OCI-LY7 (cell line): ENCODE measurements at regions not wholly inside any gene's neighbourhood (a gene's known extent, or its start where the extent isn't known, plus 50 kb on each side); places are given as distances from the start of the nearest gene placed in this dataset.

Experiments used
- BruUV-seq: library from RNA; stranded (reverse); fragments of 400-500 nt; replicated peaks from 2 replicates; lab custom pipeline; 2021; lab: Mats Ljungman, UMichigan
- CTCF ChIA-PET: fragments of 300-600 bp; sonication (Branson Sonifier 250); formaldehyde crosslinking; loops from one replicate; lab custom pipeline; 2022; ENCODE audit warnings: antibody characterized with exemption; ENCODE audit not compliant: unreplicated experiment; lab: Charles Lee
- POLR2A ChIA-PET: fragments of 300-600 bp; sonication (Branson Sonifier 250); formaldehyde crosslinking; loops from one replicate; lab custom pipeline; 2022; ENCODE audit warnings: antibody characterized with exemption; lab: Charles Lee
- DNase-seq: peaks from one replicate; pipeline ENCODE4 v3.0.0-alpha.2; 2015; ENCODE audit warnings: low spot score
- H2AFZ ChIP-seq: fragments of 200-600 bp; sonication (generic), shearing (Covaris generic); 2 replicates; pipeline ENCODE4 v1.6.1; 2014; ENCODE audit warnings: mild to moderate bottlenecking, antibody characterized with exemption, low read length, moderate library complexity
- H3K27ac ChIP-seq: fragments of 200-600 bp; sonication (generic); 2 replicates; pipeline ENCODE4 v1.5.1; 2014; ENCODE audit warnings: mixed run types, low read depth, mild to moderate bottlenecking, moderate library complexity, low read length, inconsistent platforms; ENCODE audit not compliant: poor library complexity, severe bottlenecking
- H3K36me3 ChIP-seq: fragments of 200-600 bp; sonication (generic); 2 replicates; pipeline ENCODE4 v1.6.1; 2014; ENCODE audit warnings: mild to moderate bottlenecking, antibody characterized with exemption, low read length, moderate library complexity, mixed read lengths; ENCODE audit not compliant: insufficient read depth
- H3K4me1 ChIP-seq: fragments of 200-600 bp; sonication (generic); 2 replicates; pipeline ENCODE4 v1.5.1; 2014; ENCODE audit warnings: mild to moderate bottlenecking, low read length; ENCODE audit not compliant: insufficient read depth, poor library complexity, severe bottlenecking
- H3K4me2 ChIP-seq: fragments of 200-600 bp; sonication (generic); 2 replicates; pipeline ENCODE4 v1.6.1; 2014; ENCODE audit warnings: mild to moderate bottlenecking, low read length
- H3K4me3 ChIP-seq: fragments of 200-600 bp; sonication (generic); 2 replicates; pipeline ENCODE4 v1.5.1; 2014; ENCODE audit warnings: mild to moderate bottlenecking, low read depth, low read length; ENCODE audit not compliant: poor library complexity, severe bottlenecking
- H3K79me2 ChIP-seq: fragments of 200-600 bp; sonication (generic); 2 replicates; pipeline ENCODE4 v1.6.1; 2016; ENCODE audit warnings: low read depth, mild to moderate bottlenecking, low read length, moderate library complexity, mixed read lengths; ENCODE audit not compliant: insufficient read depth
- H3K9me2 ChIP-seq: fragments of 200-600 bp; sonication (generic); 2 replicates; pipeline ENCODE4 v1.6.1; 2016; ENCODE audit warnings: mild to moderate bottlenecking, low read length, mixed read lengths; ENCODE audit not compliant: insufficient read depth
- H3K9me3 ChIP-seq: fragments of 200-600 bp; sonication (generic); 2 replicates; pipeline ENCODE4 v1.6.1; 2014; ENCODE audit warnings: mild to moderate bottlenecking, mixed run types, low read length, mixed read lengths
- H4K20me1 ChIP-seq: fragments of 200-600 bp; sonication (generic); 2 replicates; pipeline ENCODE4 v1.6.1; 2014; ENCODE audit warnings: mild to moderate bottlenecking, antibody characterized with exemption, low read length, moderate library complexity, mixed read lengths; ENCODE audit not compliant: insufficient read depth
- EZH2phosphoT487 ChIP-seq: fragments of 200-600 bp; sonication (generic); IDR thresholded peaks from 2 replicates; pipeline ENCODE4 v1.6.1; 2018; ENCODE audit warnings: low read depth, borderline replicate concordance, mild to moderate bottlenecking, mixed run types, antibody characterized with exemption, low read length, moderate library complexity, mixed read lengths
- intact Hi-C: fragments of 100-400 bp; cut with micrococcal nuclease; formaldehyde crosslinking; loops from one replicate; pipeline ENCODE4 v1.10.0; 2022; ENCODE audit not compliant: unreplicated experiment
- TF ChIP-seq, protein P1 (sequence below): fragments of 200-600 bp; sonication (generic); conservative IDR thresholded peaks from 2 replicates; pipeline ENCODE4 v1.5.1; 2014; ENCODE audit warnings: mild to moderate bottlenecking, antibody characterized with exemption, low read length, moderate library complexity, mixed read lengths

DNA sequence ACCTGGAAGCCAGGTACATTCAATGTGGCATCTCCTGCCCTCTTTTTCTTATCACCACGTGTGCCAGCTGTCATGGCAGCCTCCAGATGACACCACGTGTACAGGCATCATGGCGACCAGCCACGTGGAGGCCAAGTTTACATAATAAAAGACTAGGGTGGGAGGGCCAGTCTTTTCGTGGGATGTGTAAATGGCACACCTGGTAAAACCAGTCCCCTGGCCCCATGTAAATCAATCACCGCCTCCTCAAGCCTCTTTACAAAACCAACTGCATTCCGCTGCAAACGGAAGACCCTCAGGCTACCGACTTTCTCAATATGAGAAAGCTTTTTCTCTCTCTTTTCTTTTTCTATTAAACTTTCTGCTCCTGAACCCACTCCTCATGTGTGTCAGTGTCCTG is 65.1 kb upstream of the PHF14 start:
- Histone ChIP-seq H3K4me1 (no peaks in the 10 kb centered on the region), H3K9me3 (peaks cover 12% of the 10 kb centered on the region; the same call in 1 of the 2 replicates), H3K36me3 (no peaks in the 10 kb centered on the region), H3K9me2 (no peaks in the 10 kb centered on the region), H4K20me1 (no peaks in the 10 kb centered on the region), H3K4me2 (no peak overlapping the region), H3K79me2 (no peaks in the 10 kb centered on the region), H3K27ac (no peak overlapping the region), H3K4me3 (no peak overlapping the region), H2AFZ (no peak overlapping the region)
- intact Hi-C loops, result loop anchor here (10.0 kb wide), 1 partner anchor 306 kb away; no protein-coding TSS in a partner anchor
- DNase-seq, result no peak
- no TSS peak for BruUV-seq
- ChIA-PET POLR2A (no interaction called here), CTCF (no interaction called here)
- no peak for TF ChIP-seq EZH2phosphoT487
- TF ChIP-seq, protein P1, sequence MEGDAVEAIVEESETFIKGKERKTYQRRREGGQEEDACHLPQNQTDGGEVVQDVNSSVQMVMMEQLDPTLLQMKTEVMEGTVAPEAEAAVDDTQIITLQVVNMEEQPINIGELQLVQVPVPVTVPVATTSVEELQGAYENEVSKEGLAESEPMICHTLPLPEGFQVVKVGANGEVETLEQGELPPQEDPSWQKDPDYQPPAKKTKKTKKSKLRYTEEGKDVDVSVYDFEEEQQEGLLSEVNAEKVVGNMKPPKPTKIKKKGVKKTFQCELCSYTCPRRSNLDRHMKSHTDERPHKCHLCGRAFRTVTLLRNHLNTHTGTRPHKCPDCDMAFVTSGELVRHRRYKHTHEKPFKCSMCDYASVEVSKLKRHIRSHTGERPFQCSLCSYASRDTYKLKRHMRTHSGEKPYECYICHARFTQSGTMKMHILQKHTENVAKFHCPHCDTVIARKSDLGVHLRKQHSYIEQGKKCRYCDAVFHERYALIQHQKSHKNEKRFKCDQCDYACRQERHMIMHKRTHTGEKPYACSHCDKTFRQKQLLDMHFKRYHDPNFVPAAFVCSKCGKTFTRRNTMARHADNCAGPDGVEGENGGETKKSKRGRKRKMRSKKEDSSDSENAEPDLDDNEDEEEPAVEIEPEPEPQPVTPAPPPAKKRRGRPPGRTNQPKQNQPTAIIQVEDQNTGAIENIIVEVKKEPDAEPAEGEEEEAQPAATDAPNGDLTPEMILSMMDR, result no peak

DNA sequence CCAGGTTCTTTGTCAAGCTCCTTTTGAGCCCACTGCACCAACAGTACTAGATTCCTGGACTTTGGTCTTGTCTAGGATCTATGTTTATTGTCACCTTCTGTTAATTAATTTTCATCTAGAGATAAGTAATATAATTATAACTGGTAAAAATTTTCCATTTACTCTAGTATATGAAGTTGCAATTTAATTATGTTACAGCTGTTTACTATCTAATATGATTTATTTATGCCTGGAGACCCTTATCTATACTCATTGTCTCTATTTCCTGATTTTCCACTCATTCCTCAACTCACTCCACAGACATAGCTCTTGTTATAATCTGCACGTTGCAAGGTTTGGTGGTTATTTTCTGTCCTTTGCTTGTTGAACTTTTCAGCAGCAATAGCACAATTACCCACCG is 63.2 kb upstream of the PHF14 start:
- Histone ChIP-seq H3K4me1 (no peaks in the 10 kb centered on the region), H3K9me3 (peaks cover 12% of the 10 kb centered on the region; the same call in 1 of the 2 replicates), H3K4me2 (no peak overlapping the region), H3K4me3 (no peak overlapping the region), H3K79me2 (no peaks in the 10 kb centered on the region), H3K27ac (no peak overlapping the region), H4K20me1 (no peaks in the 10 kb centered on the region), H3K36me3 (no peaks in the 10 kb centered on the region), H3K9me2 (no peaks in the 10 kb centered on the region), H2AFZ (no peak overlapping the region)
- BruUV-seq, result no TSS peak
- ChIA-PET POLR2A (interaction anchor here (1.3 kb wide), 1 partner anchor 8 kb away, joined by 6 read pairs; no protein-coding TSS in a partner anchor), CTCF (no interaction called here)
- no peak for DNase-seq
- intact Hi-C loops, result no loop called here
- no peak for TF ChIP-seq EZH2phosphoT487
- TF ChIP-seq, protein P1, result no peak

DNA sequence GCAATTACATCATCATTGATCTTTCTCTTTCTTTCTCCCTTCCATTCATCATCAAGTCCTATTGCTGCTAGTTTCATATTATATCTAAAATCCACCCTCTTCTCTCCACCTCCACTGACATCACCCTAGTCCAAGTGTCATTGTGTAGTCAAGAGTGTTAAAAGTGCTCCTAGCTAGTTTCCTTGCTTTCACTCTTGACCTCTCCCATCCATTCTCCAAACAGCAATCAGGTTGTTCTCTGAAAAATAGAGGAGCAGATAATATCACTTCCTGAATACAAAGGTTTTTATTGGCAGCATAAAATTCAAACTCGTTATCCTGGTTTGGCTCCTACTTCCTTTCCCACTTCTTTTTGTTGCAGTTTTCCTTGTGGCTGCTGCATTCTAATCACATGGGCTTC is 61.6 kb upstream of the PHF14 start:
- Histone ChIP-seq H3K4me3 (no peak overlapping the region), H3K79me2 (no peaks in the 10 kb centered on the region), H3K27ac (no peak overlapping the region), H3K36me3 (no peaks in the 10 kb centered on the region), H3K4me2 (no peak overlapping the region), H4K20me1 (no peaks in the 10 kb centered on the region), H3K9me3 (peaks cover 12% of the 10 kb centered on the region; the same call in 1 of the 2 replicates), H2AFZ (no peak overlapping the region), H3K9me2 (no peaks in the 10 kb centered on the region), H3K4me1 (no peaks in the 10 kb centered on the region)
- BruUV-seq, result no TSS peak
- ChIA-PET POLR2A (interaction anchor here (0.6 to 0.9 kb wide), 2 partner anchors 42 to 183 kb away, joined by 3 to 5 read pairs; no protein-coding TSS in a partner anchor), CTCF (no interaction called here)
- intact Hi-C loops, result no loop called here
- no peak for DNase-seq
- TF ChIP-seq EZH2phosphoT487, result no peak
- TF ChIP-seq, protein P1, result no peak
